ENCODE measurements at regions not wholly inside any gene's neighbourhood (a gene's known extent, or its start where the extent isn't known, plus 50 kb on each side); places are given as distances from the start of the nearest gene placed in this dataset.
"Not testable (repeated sequence)": the region's sequence is repeated elsewhere in the genome, so short reads cannot be mapped to it uniquely, and the experiment has no call there.

GRCh38 chr2:38492042-38492615, 110.6 kb downstream of the HNRNPLL start:
- Histone ChIP-seq H3K27me3 (ENCODE audit: control insufficient read depth, insufficient read depth, low read length) (no peaks in the 10 kb centered on the region), H3K36me3 (replicated peaks; ENCODE audit: control insufficient read depth, insufficient read depth, low read length) (no peaks in the 10 kb centered on the region; the same call in 1 of the 2 replicates), H3K4me3 (ENCODE audit: insufficient read depth, low read depth, low read length) (no peak overlapping the region)
- DNase-seq, result no peak

- Histone ChIP-seq H3K4me3 (ENCODE audit: insufficient read depth, low read depth, low read length) (no peak overlapping the region), H3K27me3 (ENCODE audit: control insufficient read depth, insufficient read depth, low read length) (no peaks in the 10 kb centered on the region), H3K36me3 (replicated peaks; ENCODE audit: control insufficient read depth, insufficient read depth, low read length) (no peaks in the 10 kb centered on the region; the same call in 1 of the 2 replicates)
- no peak for DNase-seq
Measured at GRCh38 chr2:38491436-38491835, 111.3 kb downstream of the HNRNPLL start.

DNA sequence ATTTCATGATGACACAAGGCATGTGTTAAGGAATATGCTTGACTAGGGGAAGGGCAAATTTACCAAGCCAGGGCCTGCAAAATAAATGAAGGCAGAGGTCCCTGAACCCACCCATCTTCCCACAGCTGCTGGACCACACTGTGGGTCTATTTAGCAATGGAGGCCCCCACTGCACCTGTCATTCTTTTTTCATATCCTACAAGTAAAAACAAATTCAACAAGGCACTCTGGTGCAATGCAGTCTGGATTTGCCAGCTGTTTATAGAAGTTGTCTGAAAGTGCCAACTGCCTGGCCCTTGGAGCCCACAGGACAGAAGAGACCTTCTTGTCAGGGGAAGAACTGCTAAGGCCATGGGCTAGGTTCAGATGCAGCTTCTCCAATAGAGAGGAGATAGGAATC, 112.8 kb upstream of the ATL2 start:
- Histone ChIP-seq H3K27me3 (ENCODE audit: control insufficient read depth, insufficient read depth, low read length) (no peaks in the 10 kb centered on the region), H3K4me3 (ENCODE audit: insufficient read depth, low read depth, low read length) (no peak overlapping the region), H3K36me3 (replicated peaks; ENCODE audit: control insufficient read depth, insufficient read depth, low read length) (no peaks in the 10 kb centered on the region; the same call in 1 of the 2 replicates)
- no peak for DNase-seq

DNA sequence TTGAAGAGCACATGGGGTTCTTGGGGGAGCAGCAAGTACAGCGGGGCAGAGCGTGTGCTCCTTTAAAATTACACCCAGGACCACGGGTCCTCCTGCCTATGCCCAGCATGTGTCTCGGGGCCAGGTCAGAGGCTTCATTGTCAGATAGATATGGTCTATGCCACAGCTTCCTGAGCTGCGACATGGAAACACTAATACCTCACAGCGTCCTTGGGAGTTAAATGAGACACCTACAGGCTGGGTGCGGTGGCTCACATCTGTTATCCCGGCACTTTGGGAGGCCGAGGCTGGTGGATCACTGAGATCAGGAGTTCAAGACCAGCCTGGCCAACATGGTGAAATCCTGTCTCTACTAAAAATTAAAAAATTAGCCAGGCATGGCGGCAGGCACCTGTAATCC, 110.8 kb upstream of the ATL2 start:
- no peaks in the 10 kb centered on the region for H3K36me3 ChIP-seq (replicated peaks; ENCODE audit: control insufficient read depth, insufficient read depth, low read length)
- no peaks in the 10 kb centered on the region for H3K27me3 ChIP-seq (ENCODE audit: control insufficient read depth, insufficient read depth, low read length)
- no peak overlapping the region for H3K4me3 ChIP-seq (ENCODE audit: insufficient read depth, low read depth, low read length)
- DNase-seq, result no peak

DNA sequence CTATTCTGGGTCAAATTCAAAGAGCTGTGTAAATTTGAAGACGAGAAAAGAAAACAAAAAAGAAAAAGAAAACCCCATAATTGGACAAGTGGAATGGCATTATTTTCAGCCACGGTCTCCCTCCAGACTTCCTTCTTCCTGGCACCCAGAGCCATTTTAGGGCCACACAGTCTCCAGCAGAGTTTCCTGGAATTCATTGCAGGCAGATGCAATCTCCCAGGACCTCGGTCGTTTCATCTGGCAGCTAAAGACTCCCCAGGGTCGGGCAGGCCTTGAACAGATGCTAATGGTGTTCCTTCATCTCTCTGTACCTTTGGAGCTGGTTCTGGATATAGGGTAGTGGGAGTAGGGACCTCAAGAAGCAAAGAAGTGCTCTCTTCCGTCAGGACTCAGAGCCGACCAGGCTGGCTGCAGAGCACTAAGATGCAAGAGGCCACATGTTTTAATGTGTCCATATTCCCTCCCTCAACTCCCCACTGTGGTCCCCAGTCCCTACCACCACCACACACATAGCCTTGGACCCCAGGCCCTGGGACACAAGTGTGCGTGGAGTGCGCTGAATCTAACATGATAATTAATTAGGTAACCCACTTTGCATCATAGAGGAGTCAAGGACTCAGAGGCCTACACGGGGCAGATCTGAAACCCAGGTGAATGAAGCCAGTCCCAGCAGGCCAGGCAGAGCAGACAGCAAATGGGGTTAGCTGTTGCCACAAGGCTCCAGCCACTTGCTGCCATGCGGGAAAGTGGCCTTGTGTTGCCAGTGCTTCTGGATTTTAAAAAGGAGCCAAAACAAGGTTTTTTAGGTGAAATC, 109.3 kb upstream of the ATL2 start:
- H3K27me3 ChIP-seq (ENCODE audit: control insufficient read depth, insufficient read depth, low read length), result no peaks in the 10 kb centered on the region
- no peak overlapping the region for H3K4me3 ChIP-seq (ENCODE audit: insufficient read depth, low read depth, low read length)
- H3K36me3 ChIP-seq (replicated peaks; ENCODE audit: control insufficient read depth, insufficient read depth, low read length), result no peaks in the 10 kb centered on the region
- DNase-seq, result no peak

DNA sequence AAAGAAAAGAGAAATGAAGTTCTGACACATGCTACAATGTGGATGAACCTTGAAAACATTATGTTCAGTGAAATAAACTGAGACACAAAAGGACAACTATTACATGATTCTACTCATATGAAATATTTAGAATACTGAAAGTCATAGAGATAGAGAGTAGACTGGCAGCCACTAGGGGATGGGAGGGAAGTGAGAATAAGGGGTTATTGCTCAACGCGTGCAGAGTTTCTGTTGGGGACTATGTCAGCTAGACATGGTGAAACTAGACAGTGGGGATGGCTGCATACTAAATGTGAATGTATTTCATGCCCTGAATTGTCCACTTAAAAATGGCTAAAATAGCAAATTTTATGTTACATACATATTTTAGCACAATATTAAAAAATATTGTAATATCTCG, 108.7 kb upstream of the ATL2 start:
- Histone ChIP-seq H3K4me3 (ENCODE audit: insufficient read depth, low read depth, low read length) (no peak overlapping the region), H3K27me3 (ENCODE audit: control insufficient read depth, insufficient read depth, low read length) (no peaks in the 10 kb centered on the region), H3K36me3 (replicated peaks; ENCODE audit: control insufficient read depth, insufficient read depth, low read length) (no peaks in the 10 kb centered on the region)
- no peak for DNase-seq

DNA sequence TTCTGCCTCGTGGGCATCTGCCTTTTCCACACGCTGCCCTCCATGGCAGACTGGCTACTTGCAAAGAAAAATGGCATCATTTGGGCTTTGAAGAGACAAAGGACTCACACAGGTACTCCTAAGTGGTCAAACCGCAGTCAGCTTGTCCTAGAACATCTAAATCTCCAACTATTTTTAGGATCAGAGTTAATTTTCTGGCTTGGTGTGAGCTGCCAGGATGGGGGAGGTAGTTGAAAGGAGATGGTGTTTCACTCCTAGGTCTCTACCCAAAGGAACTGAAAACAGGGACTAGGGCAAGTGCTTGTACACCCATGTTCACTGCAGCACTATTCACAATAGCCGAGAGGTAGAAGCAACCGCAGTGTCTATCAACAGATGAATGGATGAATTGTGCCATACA, 107.9 kb upstream of the ATL2 start:
- Histone ChIP-seq H3K4me3 (ENCODE audit: insufficient read depth, low read depth, low read length) (no peak overlapping the region), H3K27me3 (ENCODE audit: control insufficient read depth, insufficient read depth, low read length) (no peaks in the 10 kb centered on the region)

GRCh38 chr2:38483776-38484501, 106.9 kb upstream of the ATL2 start:
- no peaks in the 10 kb centered on the region for H3K36me3 ChIP-seq (replicated peaks; ENCODE audit: control insufficient read depth, insufficient read depth, low read length)
- no peak overlapping the region for H3K4me3 ChIP-seq (ENCODE audit: insufficient read depth, low read depth, low read length)
- no peaks in the 10 kb centered on the region for H3K27me3 ChIP-seq (ENCODE audit: control insufficient read depth, insufficient read depth, low read length)
- DNase-seq, result no peak

More for the DNA sequence above, 107.9 kb upstream of the ATL2 start:
- no peaks in the 10 kb centered on the region for H3K36me3 ChIP-seq (replicated peaks; ENCODE audit: control insufficient read depth, insufficient read depth, low read length)
- no peak for DNase-seq

DNA sequence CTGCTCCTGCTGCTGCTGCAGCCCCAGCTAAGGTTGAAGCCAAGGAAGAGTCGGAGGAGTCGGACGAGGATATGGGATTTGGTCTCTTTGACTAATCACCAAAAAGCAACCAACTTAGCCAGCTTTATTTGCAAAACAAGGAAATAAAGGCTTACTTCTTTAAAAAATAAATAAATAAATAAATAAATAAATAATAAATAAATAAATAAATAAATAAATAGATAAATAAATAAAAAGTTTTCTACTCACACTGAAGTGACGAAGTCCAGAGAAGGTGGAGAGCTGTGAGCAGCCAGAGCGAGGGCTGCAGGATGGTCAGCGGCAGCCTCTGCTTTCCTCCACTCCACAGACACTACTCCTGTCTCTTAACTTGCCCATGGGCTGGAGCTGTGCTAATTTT, 105.6 kb upstream of the ATL2 start:
- H3K36me3 ChIP-seq (replicated peaks; ENCODE audit: control insufficient read depth, insufficient read depth, low read length); H3K4me3 ChIP-seq (ENCODE audit: insufficient read depth, low read depth, low read length); H3K27me3 ChIP-seq (ENCODE audit: control insufficient read depth, insufficient read depth, low read length); DNase-seq: not testable (repeated sequence)

- Histone ChIP-seq H3K27me3 (ENCODE audit: control insufficient read depth, insufficient read depth, low read length) (no peaks in the 10 kb centered on the region), H3K4me3 (ENCODE audit: insufficient read depth, low read depth, low read length) (no peak overlapping the region), H3K36me3 (replicated peaks; ENCODE audit: control insufficient read depth, insufficient read depth, low read length) (no peaks in the 10 kb centered on the region)
- DNase-seq, result no peak
Measured at GRCh38 chr2:38480617-38481016, 103.5 kb upstream of the ATL2 start.

DNA sequence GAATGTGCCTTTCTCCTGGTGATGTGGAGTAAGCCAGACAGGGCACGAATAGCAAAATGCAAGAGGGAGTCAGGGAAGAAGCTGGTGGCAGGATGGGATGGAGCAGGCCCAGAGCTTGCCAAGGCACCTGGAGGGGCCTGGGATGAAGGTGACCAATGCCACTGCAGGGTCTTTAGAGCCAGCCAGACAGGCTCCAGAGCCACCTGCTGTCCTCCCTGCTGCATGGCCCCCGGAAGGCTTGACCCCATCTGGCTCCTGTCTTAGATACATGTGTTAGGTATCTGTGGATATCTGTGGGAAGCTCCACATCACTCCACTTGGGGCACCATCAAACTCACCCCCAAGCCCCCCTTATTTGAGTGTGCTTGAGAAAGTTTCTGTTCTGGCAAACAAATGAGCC, 99.9 kb upstream of the ATL2 start:
- DNase-seq, result no peak
- H3K4me3 ChIP-seq (ENCODE audit: insufficient read depth, low read depth, low read length), result no peak overlapping the region
- H3K27me3 ChIP-seq (ENCODE audit: control insufficient read depth, insufficient read depth, low read length), result no peaks in the 10 kb centered on the region
- H3K36me3 ChIP-seq (replicated peaks; ENCODE audit: control insufficient read depth, insufficient read depth, low read length), result no peaks in the 10 kb centered on the region

- no peak for DNase-seq
- no peak overlapping the region for H3K4me3 ChIP-seq (ENCODE audit: insufficient read depth, low read depth, low read length)
- no peaks in the 10 kb centered on the region for H3K27me3 ChIP-seq (ENCODE audit: control insufficient read depth, insufficient read depth, low read length)
- no peaks in the 10 kb centered on the region for H3K36me3 ChIP-seq (replicated peaks; ENCODE audit: control insufficient read depth, insufficient read depth, low read length)
Measured at GRCh38 chr2:38475567-38475881, 98.5 kb upstream of the ATL2 start.

DNA sequence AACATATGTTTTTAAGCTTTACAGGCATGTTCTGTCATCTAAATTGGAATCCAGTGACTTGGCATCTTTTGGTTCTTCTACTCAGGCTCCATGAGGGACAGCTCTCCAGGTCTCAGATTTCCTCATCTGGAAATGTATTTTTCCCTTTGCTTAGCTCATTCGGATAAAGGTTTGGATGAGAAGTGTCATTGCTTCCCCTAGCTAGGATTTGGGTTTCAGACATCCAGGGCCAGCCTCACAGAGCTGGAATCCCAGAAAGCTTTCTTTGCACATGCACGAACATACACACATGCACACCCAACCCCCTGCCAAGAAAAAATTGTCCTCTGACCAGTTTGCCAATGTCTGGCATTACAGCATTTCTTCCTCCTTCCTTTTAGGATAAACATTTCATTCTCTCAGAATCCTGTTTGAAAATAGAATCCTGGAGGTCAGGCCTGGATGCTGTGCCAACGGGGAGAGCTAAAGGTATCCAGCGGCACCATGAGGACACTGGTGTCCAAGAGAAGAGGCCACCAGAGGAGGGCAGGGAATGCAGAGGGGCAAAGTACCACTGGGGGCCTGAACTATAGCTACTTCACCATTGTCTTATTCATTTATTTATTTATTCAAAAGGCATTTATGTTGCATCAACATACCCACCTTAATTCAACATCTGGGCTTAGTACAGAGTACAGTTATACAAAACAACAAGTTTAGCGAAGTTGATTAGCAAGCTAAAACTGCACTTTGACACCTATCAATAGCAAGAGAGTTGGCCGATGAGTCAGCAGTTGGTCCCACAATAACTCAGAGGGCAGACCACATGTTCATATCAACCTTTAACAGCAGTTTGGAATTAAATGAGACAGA, 97.9 kb upstream of the ATL2 start:
- no peak for DNase-seq
- Histone ChIP-seq H3K27me3 (ENCODE audit: control insufficient read depth, insufficient read depth, low read length) (no peaks in the 10 kb centered on the region), H3K4me3 (ENCODE audit: insufficient read depth, low read depth, low read length) (no peak overlapping the region), H3K36me3 (replicated peaks; ENCODE audit: control insufficient read depth, insufficient read depth, low read length) (no peaks in the 10 kb centered on the region)

DNA sequence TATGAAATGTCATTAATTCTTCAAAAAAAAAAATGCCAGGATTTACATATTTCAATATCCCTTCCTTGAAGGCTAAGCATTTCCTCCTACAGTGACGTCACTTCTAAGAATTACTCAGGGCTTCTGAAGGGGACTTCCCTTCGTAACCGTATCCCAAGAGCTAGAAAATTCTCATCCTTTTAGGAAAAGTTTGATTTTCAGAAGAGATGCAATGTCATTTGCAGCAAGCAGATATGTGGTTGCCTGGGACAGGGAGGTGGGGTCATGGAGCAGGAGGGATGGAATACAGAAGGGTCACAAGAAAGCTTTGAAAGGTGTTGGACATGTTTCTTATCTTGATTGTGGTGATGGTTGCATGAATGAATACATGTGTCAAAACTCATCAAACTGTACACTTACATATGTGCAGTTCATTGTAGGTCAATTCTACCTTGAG, 97.0 kb upstream of the ATL2 start:
- no peak for DNase-seq
- H3K4me3 ChIP-seq (ENCODE audit: insufficient read depth, low read depth, low read length), result no peak overlapping the region
- H3K27me3 ChIP-seq (ENCODE audit: control insufficient read depth, insufficient read depth, low read length), result no peaks in the 10 kb centered on the region
- no peaks in the 10 kb centered on the region for H3K36me3 ChIP-seq (replicated peaks; ENCODE audit: control insufficient read depth, insufficient read depth, low read length)
